C4-2B (cell line): ENCODE measurements at regions not wholly inside any gene's neighbourhood (a gene's known extent, or its start where the extent isn't known, plus 50 kb on each side); places are given as distances from the start of the nearest gene placed in this dataset.

ENCODE experiments used
- ZFX ChIP-seq: fragments of 450-650 bp; IDR thresholded peaks from 2 replicates; pipeline ENCODE4 v1.6.1; 2017
- TF ChIP-seq, protein P1 (sequence below): fragments of 450-650 bp; conservative IDR thresholded peaks from 2 replicates; pipeline ENCODE4 v1.5.1; 2017; ENCODE audit warnings: mild to moderate bottlenecking

- TF ChIP-seq, protein P1, sequence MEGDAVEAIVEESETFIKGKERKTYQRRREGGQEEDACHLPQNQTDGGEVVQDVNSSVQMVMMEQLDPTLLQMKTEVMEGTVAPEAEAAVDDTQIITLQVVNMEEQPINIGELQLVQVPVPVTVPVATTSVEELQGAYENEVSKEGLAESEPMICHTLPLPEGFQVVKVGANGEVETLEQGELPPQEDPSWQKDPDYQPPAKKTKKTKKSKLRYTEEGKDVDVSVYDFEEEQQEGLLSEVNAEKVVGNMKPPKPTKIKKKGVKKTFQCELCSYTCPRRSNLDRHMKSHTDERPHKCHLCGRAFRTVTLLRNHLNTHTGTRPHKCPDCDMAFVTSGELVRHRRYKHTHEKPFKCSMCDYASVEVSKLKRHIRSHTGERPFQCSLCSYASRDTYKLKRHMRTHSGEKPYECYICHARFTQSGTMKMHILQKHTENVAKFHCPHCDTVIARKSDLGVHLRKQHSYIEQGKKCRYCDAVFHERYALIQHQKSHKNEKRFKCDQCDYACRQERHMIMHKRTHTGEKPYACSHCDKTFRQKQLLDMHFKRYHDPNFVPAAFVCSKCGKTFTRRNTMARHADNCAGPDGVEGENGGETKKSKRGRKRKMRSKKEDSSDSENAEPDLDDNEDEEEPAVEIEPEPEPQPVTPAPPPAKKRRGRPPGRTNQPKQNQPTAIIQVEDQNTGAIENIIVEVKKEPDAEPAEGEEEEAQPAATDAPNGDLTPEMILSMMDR = no peak
- no peak for TF ChIP-seq ZFX
Measured at GRCh38 chr9:118236625-118237024, 532.4 kb downstream of the TLR4 start.
